A549 (cell line): ENCODE measurements at regions not wholly inside any gene's neighbourhood (a gene's known extent, or its start where the extent isn't known, plus 50 kb on each side); places are given as distances from the start of the nearest gene placed in this dataset.

Experiments
- ATAC-seq, 2 experiments: fragments of 200-7000 bp in 1 of 2; fragments of >200 bp in 1 of 2; cut with Nextera tagmentation in 1 of 2; cut with Tn5 transposase in 1 of 2; 3 replicates each; pipeline versions ENCODE4 v1.8.0 to v1.9.1; 2018 to 2020; ENCODE audit warnings: mild to moderate bottlenecking in 1 of 2, moderate library complexity in 1 of 2
- CTCF ChIA-PET: fragments of 300-600 bp; sonication (Branson Sonifier 250); formaldehyde crosslinking; extraction: SDS; loops from one replicate; lab custom pipeline; 2021; ENCODE audit warnings: antibody characterized with exemption, inconsistent platforms; lab: Yijun Ruan, JAX
- POLR2A ChIA-PET: fragments of 350-600 bp; formaldehyde crosslinking; extraction: SDS; loops from one replicate; lab custom pipeline; 2021; ENCODE audit warnings: antibody characterized with exemption, inconsistent platforms; lab: Yijun Ruan, JAX
- DNase-seq, 2 experiments: peaks; one replicate each; pipeline versions ENCODE4 v3.0.0 to v3.0.0-alpha.2; 2011 to 2016; ENCODE audit warnings: low read depth in 1 of 2, low spot score in 1 of 2
- FAIRE-seq: peaks from 2 replicates; lab custom pipeline; 2011; peaks lifted over from hg19 to GRCh38; lab: Jason Lieb, UNC
- H3K27ac ChIP-seq, 2 experiments: fragments of >200 bp; sonication (Bioruptor Twin); formaldehyde crosslinking; 3 replicates each; pipeline ENCODE4 v1.5.1; 2016 to 2017
- H3K4me1 ChIP-seq: fragments of >200 bp; sonication (Bioruptor Twin); formaldehyde crosslinking; 3 replicates; pipeline ENCODE4 v1.6.1; 2016
- H3K4me2 ChIP-seq: fragments of >200 bp; sonication (Bioruptor Twin); formaldehyde crosslinking; 3 replicates; pipeline ENCODE4 v1.6.1; 2016
- H3K4me3 ChIP-seq: fragments of >200 bp; sonication (Bioruptor Twin); formaldehyde crosslinking; 3 replicates; pipeline ENCODE4 v1.5.1; 2016
- H3K9me3 ChIP-seq: fragments of >200 bp; sonication (Bioruptor Twin); formaldehyde crosslinking; 3 replicates; pipeline ENCODE4 v1.6.1; 2016
- BHLHE40 ChIP-seq: IDR thresholded peaks from 2 replicates; pipeline ENCODE4 v1.6.1; 2012; ENCODE audit warnings: low read depth, low read length, inconsistent platforms
- CEBPB ChIP-seq, 2 experiments: fragments of >200 bp in 1 of 2; sonication (Bioruptor Twin) in 1 of 2; formaldehyde crosslinking in 1 of 2; IDR thresholded peaks; 2 replicates each; pipeline ENCODE4 v1.6.1; 2012 to 2016
- CHD4 ChIP-seq: fragments of 200-600 bp; sonication (generic); IDR thresholded peaks from 2 replicates; pipeline ENCODE4 v1.6.1; 2016; ENCODE audit warnings: antibody characterized with exemption, mild to moderate bottlenecking, borderline replicate concordance
- EP300 ChIP-seq, 2 experiments: fragments of >200 bp; sonication (Bioruptor Twin); formaldehyde crosslinking; IDR thresholded peaks; 2 replicates in 1 of 2; 3 replicates in 1 of 2; pipeline ENCODE4 v1.6.1; 2016 to 2017
- ESRRA ChIP-seq: fragments of 150-350 bp; IDR thresholded peaks from 2 replicates; pipeline ENCODE4 v1.6.1; 2014; ENCODE audit warnings: mild to moderate bottlenecking, low read length, borderline replicate concordance
- FOSB ChIP-seq: fragments of 250-450 bp; sonication (Bioruptor Pico); IDR thresholded peaks from 2 replicates; pipeline ENCODE4 v1.5.0; 2020; ENCODE audit warnings: mild to moderate bottlenecking, moderate library complexity
- FOXS1 ChIP-seq: fragments of 250-450 bp; sonication (Bioruptor Pico); IDR thresholded peaks from 2 replicates; pipeline ENCODE4 v1.5.0; 2020; ENCODE audit warnings: mild to moderate bottlenecking, moderate library complexity
- HOXA7 ChIP-seq: fragments of 250-450 bp; sonication (Bioruptor Pico); IDR thresholded peaks from 2 replicates; pipeline ENCODE4 v1.5.0; 2020; ENCODE audit warnings: mild to moderate bottlenecking, moderate library complexity
- HOXB13 ChIP-seq: fragments of 250-450 bp; sonication (Bioruptor Pico); IDR thresholded peaks from 2 replicates; pipeline ENCODE4 v1.5.0; 2020; ENCODE audit warnings: low read depth, mild to moderate bottlenecking, moderate library complexity
- JUN ChIP-seq, 2 experiments: fragments of >200 bp; sonication (Bioruptor Twin); formaldehyde crosslinking; IDR thresholded peaks; 2 replicates in 1 of 2; 3 replicates in 1 of 2; pipeline ENCODE4 v1.6.1; 2016 to 2017
- MAFK ChIP-seq: fragments of 450-650 bp; IDR thresholded peaks from 2 replicates; pipeline ENCODE4 v1.6.1; 2014; ENCODE audit not compliant: partially characterized antibody
- MAZ ChIP-seq: fragments of 150-350 bp; IDR thresholded peaks from 2 replicates; pipeline ENCODE4 v1.6.1; 2014; ENCODE audit warnings: antibody characterized with exemption, low read depth, low read length, borderline replicate concordance
- MYC ChIP-seq: IDR thresholded peaks from 2 replicates; pipeline ENCODE4 v1.6.1; 2012; ENCODE audit warnings: mild to moderate bottlenecking, inconsistent platforms, low read length, improper control_type of control experiment, borderline replicate concordance
- NPAS2 ChIP-seq: fragments of 250-450 bp; sonication (Bioruptor Pico); IDR thresholded peaks from 2 replicates; pipeline ENCODE4 v1.8.0; 2022; ENCODE audit warnings: mild to moderate bottlenecking, moderate library complexity, borderline replicate concordance
- NR3C1 ChIP-seq: fragments of >200 bp; sonication (Bioruptor Twin); formaldehyde crosslinking; IDR thresholded peaks from 3 replicates; pipeline ENCODE4 v1.6.1; 2017
- RCOR1 ChIP-seq: fragments of 150-350 bp; IDR thresholded peaks from 2 replicates; pipeline ENCODE4 v1.6.1; 2014; ENCODE audit warnings: antibody characterized with exemption, low read length, low read depth
- RFX5 ChIP-seq: fragments of 450-650 bp; IDR thresholded peaks from 2 replicates; pipeline ENCODE4 v1.7.1; 2014; ENCODE audit warnings: antibody characterized with exemption, mild to moderate bottlenecking, moderate library complexity
- RNF2 ChIP-seq: fragments of 200-600 bp; sonication (generic); IDR thresholded peaks from 2 replicates; pipeline ENCODE4 v1.6.1; 2016; ENCODE audit warnings: low read depth, mild to moderate bottlenecking, antibody characterized with exemption, moderate library complexity, borderline replicate concordance
- SMC3 ChIP-seq: fragments of >200 bp; sonication (Bioruptor Twin); formaldehyde crosslinking; IDR thresholded peaks from 3 replicates; pipeline ENCODE4 v1.6.1; 2018; ENCODE audit warnings: inconsistent platforms
- TP53 ChIP-seq: fragments of 250-450 bp; sonication (Bioruptor Pico); IDR thresholded peaks from 2 replicates; pipeline ENCODE4 v1.5.0; 2021; ENCODE audit warnings: mild to moderate bottlenecking, moderate library complexity
- ZSCAN20 ChIP-seq: fragments of 250-450 bp; sonication (Bioruptor Pico); IDR thresholded peaks from 2 replicates; pipeline ENCODE4 v1.8.0; 2022; ENCODE audit warnings: mild to moderate bottlenecking, moderate library complexity
- WGBS: methylation state at CpG from one replicate; pipeline ENCODE4 v1.1.6; 2017; ENCODE audit errors: missing lambda C conversion rate; 5-methylcytosine and 5-hydroxymethylcytosine counted together
- TF ChIP-seq, protein P1 (sequence below): IDR thresholded peaks from 2 replicates; pipeline ENCODE4 v1.6.1; 2012
- TF ChIP-seq, protein P2 (sequence below): fragments of >200 bp; sonication (Bioruptor Twin); formaldehyde crosslinking; IDR thresholded peaks from 3 replicates; pipeline ENCODE4 v1.6.1; 2016
- TF ChIP-seq, protein P3 (sequence below): IDR thresholded peaks from 2 replicates; pipeline ENCODE4 v1.6.1; 2012; ENCODE audit warnings: low read depth, borderline replicate concordance
- TF ChIP-seq, protein P4 (sequence below): fragments of >200 bp; sonication (Bioruptor Twin); formaldehyde crosslinking; IDR thresholded peaks from 2 replicates; pipeline ENCODE4 v1.6.1; 2016
- TF ChIP-seq, protein P5 (sequence below): fragments of 150-350 bp; IDR thresholded peaks from 2 replicates; pipeline ENCODE4 v1.6.1; 2014; ENCODE audit warnings: low read depth, mild to moderate bottlenecking, low read length
- TF ChIP-seq, protein P6 (sequence below): IDR thresholded peaks from 2 replicates; pipeline ENCODE4 v1.6.1; 2012

DNA sequence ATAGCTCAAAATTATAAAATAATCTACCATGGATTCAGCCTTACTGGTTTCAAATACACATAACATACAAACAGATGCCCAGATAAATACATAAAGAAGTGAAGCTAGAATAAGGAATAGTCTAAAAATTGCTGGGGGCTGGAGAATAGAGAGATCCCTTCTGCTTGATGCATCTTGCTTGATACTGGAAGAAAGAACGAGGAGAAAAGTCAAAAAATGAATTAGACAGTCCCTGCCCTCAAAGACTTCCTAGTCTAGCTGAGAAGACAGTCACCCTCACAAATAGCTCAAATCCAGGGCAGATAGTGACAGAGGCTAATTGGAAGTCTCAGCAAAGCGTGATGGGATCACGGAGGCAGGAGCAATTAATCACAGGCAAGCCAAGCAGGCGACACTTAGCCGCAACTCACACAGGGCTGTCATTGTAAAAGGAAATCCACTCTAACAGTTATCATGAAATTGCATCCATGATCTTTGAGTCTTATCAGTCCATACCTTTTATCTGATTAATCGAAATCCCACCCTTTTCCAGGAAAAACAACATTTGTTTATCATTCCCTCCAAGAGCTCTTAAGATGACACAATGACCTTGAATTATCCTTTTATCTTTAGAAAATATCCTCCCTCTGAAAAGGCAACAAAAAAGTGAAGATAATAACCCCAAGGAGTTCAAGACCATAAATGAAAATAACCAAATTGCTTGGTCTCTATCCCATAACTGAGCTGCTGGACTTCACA is 59.7 kb upstream of the TIAM1 start (continued):
- TF ChIP-seq, protein P1, sequence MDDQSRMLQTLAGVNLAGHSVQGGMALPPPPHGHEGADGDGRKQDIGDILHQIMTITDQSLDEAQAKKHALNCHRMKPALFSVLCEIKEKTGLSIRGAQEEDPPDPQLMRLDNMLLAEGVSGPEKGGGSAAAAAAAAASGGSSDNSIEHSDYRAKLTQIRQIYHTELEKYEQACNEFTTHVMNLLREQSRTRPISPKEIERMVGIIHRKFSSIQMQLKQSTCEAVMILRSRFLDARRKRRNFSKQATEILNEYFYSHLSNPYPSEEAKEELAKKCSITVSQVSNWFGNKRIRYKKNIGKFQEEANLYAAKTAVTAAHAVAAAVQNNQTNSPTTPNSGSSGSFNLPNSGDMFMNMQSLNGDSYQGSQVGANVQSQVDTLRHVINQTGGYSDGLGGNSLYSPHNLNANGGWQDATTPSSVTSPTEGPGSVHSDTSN: no peak
- TF ChIP-seq JUN (IDR thresholded peaks at IDR 0.05) (no peak), FOSB (CRISPR knock-in tag) (no peak), HOXA7 (CRISPR knock-in tag) (no peak), NR3C1 (no peak), CHD4 (no peak), MAFK (no peak), RCOR1 (no peak), BHLHE40 (no peak), RNF2 (no peak), ZSCAN20 (CRISPR knock-in tag) (no peak), FOXS1 (no peak)
- TF ChIP-seq, protein P2, sequence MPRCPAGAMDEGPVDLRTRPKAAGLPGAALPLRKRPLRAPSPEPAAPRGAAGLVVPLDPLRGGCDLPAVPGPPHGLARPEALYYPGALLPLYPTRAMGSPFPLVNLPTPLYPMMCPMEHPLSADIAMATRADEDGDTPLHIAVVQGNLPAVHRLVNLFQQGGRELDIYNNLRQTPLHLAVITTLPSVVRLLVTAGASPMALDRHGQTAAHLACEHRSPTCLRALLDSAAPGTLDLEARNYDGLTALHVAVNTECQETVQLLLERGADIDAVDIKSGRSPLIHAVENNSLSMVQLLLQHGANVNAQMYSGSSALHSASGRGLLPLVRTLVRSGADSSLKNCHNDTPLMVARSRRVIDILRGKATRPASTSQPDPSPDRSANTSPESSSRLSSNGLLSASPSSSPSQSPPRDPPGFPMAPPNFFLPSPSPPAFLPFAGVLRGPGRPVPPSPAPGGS: no peak
- TF ChIP-seq, protein P3, sequence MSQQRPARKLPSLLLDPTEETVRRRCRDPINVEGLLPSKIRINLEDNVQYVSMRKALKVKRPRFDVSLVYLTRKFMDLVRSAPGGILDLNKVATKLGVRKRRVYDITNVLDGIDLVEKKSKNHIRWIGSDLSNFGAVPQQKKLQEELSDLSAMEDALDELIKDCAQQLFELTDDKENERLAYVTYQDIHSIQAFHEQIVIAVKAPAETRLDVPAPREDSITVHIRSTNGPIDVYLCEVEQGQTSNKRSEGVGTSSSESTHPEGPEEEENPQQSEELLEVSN: no peak

DNA sequence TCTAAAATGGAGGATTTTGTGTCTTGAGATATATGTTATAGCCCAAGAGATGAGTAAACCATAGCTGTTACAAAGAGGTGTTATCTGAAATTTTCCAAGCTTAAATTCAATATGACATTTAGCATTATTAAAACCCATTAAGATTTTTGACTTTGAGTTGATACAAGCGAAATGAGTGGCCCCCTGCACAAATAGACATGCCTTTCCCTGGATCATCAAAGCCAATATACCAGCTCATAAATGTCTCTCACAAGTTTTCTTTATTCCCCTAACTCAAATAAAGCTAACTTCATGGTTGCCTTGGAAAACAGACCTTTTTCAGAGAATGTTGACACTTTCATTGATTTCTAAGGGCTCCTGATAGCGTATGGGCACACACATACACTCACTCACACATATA is 55.5 kb upstream of the TIAM1 start:
- no peak for FAIRE-seq
- no peaks in the 10 kb centered on the region for H3K4me1 ChIP-seq
- 17% methylated on average over 2 of the region's 2 CpGs for WGBS
- no peak for TF ChIP-seq MYC
- TF ChIP-seq ESRRA: no peak
- TF ChIP-seq TP53 (CRISPR knock-in tag): no peak
- TF ChIP-seq, protein P2: no peak
- no peak for TF ChIP-seq FOXS1
- TF ChIP-seq, protein P4, sequence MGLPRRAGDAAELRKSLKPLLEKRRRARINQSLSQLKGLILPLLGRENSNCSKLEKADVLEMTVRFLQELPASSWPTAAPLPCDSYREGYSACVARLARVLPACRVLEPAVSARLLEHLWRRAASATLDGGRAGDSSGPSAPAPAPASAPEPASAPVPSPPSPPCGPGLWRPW: no peak
- no peak for TF ChIP-seq MAZ
- no peak for TF ChIP-seq SMC3
- TF ChIP-seq RFX5: no peak
- no peak for TF ChIP-seq EP300 (IDR thresholded peaks at IDR 0.05)
- TF ChIP-seq, protein P5, sequence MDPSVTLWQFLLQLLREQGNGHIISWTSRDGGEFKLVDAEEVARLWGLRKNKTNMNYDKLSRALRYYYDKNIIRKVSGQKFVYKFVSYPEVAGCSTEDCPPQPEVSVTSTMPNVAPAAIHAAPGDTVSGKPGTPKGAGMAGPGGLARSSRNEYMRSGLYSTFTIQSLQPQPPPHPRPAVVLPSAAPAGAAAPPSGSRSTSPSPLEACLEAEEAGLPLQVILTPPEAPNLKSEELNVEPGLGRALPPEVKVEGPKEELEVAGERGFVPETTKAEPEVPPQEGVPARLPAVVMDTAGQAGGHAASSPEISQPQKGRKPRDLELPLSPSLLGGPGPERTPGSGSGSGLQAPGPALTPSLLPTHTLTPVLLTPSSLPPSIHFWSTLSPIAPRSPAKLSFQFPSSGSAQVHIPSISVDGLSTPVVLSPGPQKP: no peak
- no peak for TF ChIP-seq CEBPB (IDR thresholded peaks at IDR 0.05)
- no peak for TF ChIP-seq NPAS2 (CRISPR knock-in tag)
- TF ChIP-seq HOXB13 (CRISPR knock-in tag): no peak
- TF ChIP-seq, protein P6, sequence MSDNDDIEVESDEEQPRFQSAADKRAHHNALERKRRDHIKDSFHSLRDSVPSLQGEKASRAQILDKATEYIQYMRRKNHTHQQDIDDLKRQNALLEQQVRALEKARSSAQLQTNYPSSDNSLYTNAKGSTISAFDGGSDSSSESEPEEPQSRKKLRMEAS: no peak
- no peak overlapping the region for H3K4me3 ChIP-seq
- H3K27ac ChIP-seq: no peak overlapping the region
- no peak overlapping the region for H3K4me2 ChIP-seq
- CTCF ChIA-PET: interaction anchor here (1.0 to 1.2 kb wide), 2 partner anchors 19 to 52 kb away, joined by 3 read pairs; no protein-coding TSS in a partner anchor
- H3K9me3 ChIP-seq: no peaks in the 10 kb centered on the region
- POLR2A ChIA-PET: no interaction called here
- no peak for DNase-seq
- ATAC-seq: no peak
